Esophagus muscularis mucosa (tissue), 3 donors: ENCODE measurements at regions not wholly inside any gene's neighbourhood (a gene's known extent, or its start where the extent isn't known, plus 50 kb on each side); places are given as distances from the start of the nearest gene placed in this dataset.

ENCODE experiments used
- POLR2A ChIP-seq: fragments of 450-650 bp; IDR thresholded peaks from one replicate; pipeline ENCODE4 v1.6.1; 2017; ENCODE audit warnings: antibody characterized with exemption, moderate library complexity, mild to moderate bottlenecking, low read depth
- TF ChIP-seq, protein P1 (sequence below), 3 experiments: fragments of 200-600 bp in 2 of 3; fragments of 450-650 bp in 1 of 3; sonication (generic) in 2 of 3; IDR thresholded peaks; one replicate each; pipeline ENCODE4 v1.5.1; 2017 to 2019; ENCODE audit warnings: antibody characterized with exemption in 3 of 3, mild to moderate bottlenecking in 2 of 3, moderate library complexity in 1 of 3

DNA sequence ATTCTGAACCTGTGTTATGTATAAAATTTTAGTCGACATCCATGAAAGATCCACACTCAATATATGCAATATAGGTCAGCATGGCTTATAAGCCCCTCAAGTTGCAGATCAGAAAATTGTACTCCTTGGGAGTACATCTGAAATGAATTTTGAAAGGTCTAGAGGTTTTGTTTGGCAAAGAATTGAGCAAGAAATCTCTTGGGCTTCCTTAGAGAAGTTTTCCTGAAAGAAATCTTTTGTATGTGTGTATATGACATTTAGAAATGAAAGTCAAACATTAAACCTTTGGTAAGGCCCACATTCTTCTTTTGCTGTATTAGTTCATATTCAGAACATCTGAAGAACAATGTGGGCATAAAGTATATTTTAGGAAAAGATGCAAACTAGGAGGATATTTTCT is 1006.6 kb downstream of the NAALADL2 start:
- TF ChIP-seq, protein P1, sequence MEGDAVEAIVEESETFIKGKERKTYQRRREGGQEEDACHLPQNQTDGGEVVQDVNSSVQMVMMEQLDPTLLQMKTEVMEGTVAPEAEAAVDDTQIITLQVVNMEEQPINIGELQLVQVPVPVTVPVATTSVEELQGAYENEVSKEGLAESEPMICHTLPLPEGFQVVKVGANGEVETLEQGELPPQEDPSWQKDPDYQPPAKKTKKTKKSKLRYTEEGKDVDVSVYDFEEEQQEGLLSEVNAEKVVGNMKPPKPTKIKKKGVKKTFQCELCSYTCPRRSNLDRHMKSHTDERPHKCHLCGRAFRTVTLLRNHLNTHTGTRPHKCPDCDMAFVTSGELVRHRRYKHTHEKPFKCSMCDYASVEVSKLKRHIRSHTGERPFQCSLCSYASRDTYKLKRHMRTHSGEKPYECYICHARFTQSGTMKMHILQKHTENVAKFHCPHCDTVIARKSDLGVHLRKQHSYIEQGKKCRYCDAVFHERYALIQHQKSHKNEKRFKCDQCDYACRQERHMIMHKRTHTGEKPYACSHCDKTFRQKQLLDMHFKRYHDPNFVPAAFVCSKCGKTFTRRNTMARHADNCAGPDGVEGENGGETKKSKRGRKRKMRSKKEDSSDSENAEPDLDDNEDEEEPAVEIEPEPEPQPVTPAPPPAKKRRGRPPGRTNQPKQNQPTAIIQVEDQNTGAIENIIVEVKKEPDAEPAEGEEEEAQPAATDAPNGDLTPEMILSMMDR (IDR thresholded peaks at IDR 0.05) = no peak
- no peak for TF ChIP-seq POLR2A
